IMR-90 (cell line): ENCODE measurements at regions not wholly inside any gene's neighbourhood (a gene's known extent, or its start where the extent isn't known, plus 50 kb on each side); places are given as distances from the start of the nearest gene placed in this dataset.

ENCODE experiments used
- ATAC-seq: fragments of 200-7000 bp; cut with Tn5 transposase; 2 replicates; pipeline ENCODE4 v1.9.1; 2020; ENCODE audit warnings: low read depth, mild to moderate bottlenecking, moderate library complexity
- BruUV-seq: library from RNA; stranded (reverse); fragments of 400-500 nt; replicated peaks from 2 replicates; lab custom pipeline; 2021; lab: Mats Ljungman, UMichigan
- CTCF ChIA-PET: fragments of 300-600 bp; formaldehyde crosslinking; extraction: SDS; loops from one replicate; lab custom pipeline; 2021; ENCODE audit warnings: antibody characterized with exemption; lab: Yijun Ruan, JAX
- POLR2A ChIA-PET: fragments of 300-600 bp; sonication (Branson Sonifier 250); formaldehyde crosslinking; loops from one replicate; lab custom pipeline; 2022; ENCODE audit warnings: antibody characterized with exemption; ENCODE audit not compliant: unreplicated experiment; lab: Charles Lee
- DNase-seq: peaks from one replicate; pipeline ENCODE4 v3.0.0; 2013
- H2AFZ ChIP-seq: replicated peaks from 2 replicates; pipeline ENCODE3; 2013; ENCODE audit warnings: low read length, mild to moderate bottlenecking; ENCODE audit not compliant: poor library complexity
- H2AK5ac ChIP-seq: 2 replicates; pipeline ENCODE4 v1.6.1; 2013; ENCODE audit warnings: low read depth, low read length, inconsistent platforms
- H2AK9ac ChIP-seq: replicated peaks from 2 replicates; pipeline ENCODE3; 2013; ENCODE audit warnings: mild to moderate bottlenecking, low read depth, low read length, moderate library complexity; ENCODE audit not compliant: poor library complexity
- H2BK120ac ChIP-seq: 2 replicates; pipeline ENCODE4 v1.6.1; 2013; ENCODE audit warnings: low read depth, low read length, inconsistent platforms
- H2BK15ac ChIP-seq: 3 replicates; pipeline ENCODE4 v1.6.1; 2013; ENCODE audit warnings: low read depth, low read length, inconsistent platforms
- H2BK20ac ChIP-seq: 2 replicates; pipeline ENCODE4 v1.6.1; 2013; ENCODE audit warnings: low read depth, mild to moderate bottlenecking, inconsistent platforms, low read length, moderate library complexity
- H2BK5ac ChIP-seq: 2 replicates; pipeline ENCODE4 v1.6.1; 2013; ENCODE audit warnings: mild to moderate bottlenecking, low read depth, low read length, inconsistent platforms; ENCODE audit not compliant: poor library complexity, severe bottlenecking
- H3K14ac ChIP-seq: replicated peaks from 2 replicates; pipeline ENCODE4 v1.6.1; 2013; ENCODE audit warnings: low read depth, low read length, inconsistent platforms
- H3K18ac ChIP-seq: 2 replicates; pipeline ENCODE4 v1.6.1; 2013; ENCODE audit warnings: low read depth, low read length, control low read depth
- H3K23ac ChIP-seq: 2 replicates; pipeline ENCODE4 v1.6.1; 2013; ENCODE audit warnings: low read depth, low read length, inconsistent platforms
- H3K27ac ChIP-seq: 2 replicates; pipeline ENCODE4 v1.5.1; 2013; ENCODE audit warnings: mild to moderate bottlenecking, control low read depth, low read length; ENCODE audit not compliant: insufficient read depth
- H3K27me3 ChIP-seq: 2 replicates; pipeline ENCODE4 v1.6.1; 2013; ENCODE audit warnings: low read length; ENCODE audit not compliant: control insufficient read depth, insufficient read depth
- H3K36me3 ChIP-seq: 2 replicates; pipeline ENCODE4 v1.6.1; 2013; ENCODE audit warnings: low read length, mixed read lengths; ENCODE audit not compliant: control insufficient read depth, insufficient read depth
- H3K4ac ChIP-seq: 2 replicates; pipeline ENCODE4 v1.6.1; 2013; ENCODE audit warnings: low read depth, low read length, inconsistent platforms
- H3K4me1 ChIP-seq: 2 replicates; pipeline ENCODE4 v1.6.1; 2013; ENCODE audit warnings: low read length, mixed read lengths; ENCODE audit not compliant: control insufficient read depth, insufficient read depth
- H3K4me2 ChIP-seq: 2 replicates; pipeline ENCODE4 v1.6.1; 2013; ENCODE audit warnings: low read depth, mild to moderate bottlenecking, control low read depth, low read length, moderate library complexity
- H3K4me3 ChIP-seq: 2 replicates; pipeline ENCODE4 v1.5.1; 2013; ENCODE audit warnings: low read depth, mild to moderate bottlenecking, control low read depth, low read length, moderate library complexity; ENCODE audit not compliant: insufficient read depth
- H3K56ac ChIP-seq: 2 replicates; pipeline ENCODE4 v1.6.1; 2013; ENCODE audit warnings: low read length, inconsistent platforms; ENCODE audit not compliant: insufficient read depth; ENCODE audit errors: extremely low read depth
- H3K79me1 ChIP-seq, 2 experiments: 2 replicates each; pipeline ENCODE4 v1.6.1; 2013; ENCODE audit warnings: low read length in 2 of 2, inconsistent platforms in 1 of 2, low read depth in 1 of 2
- H3K9ac ChIP-seq: 2 replicates; pipeline ENCODE4 v1.6.1; 2013; ENCODE audit warnings: low read depth, low read length, control low read depth
- H3K9me1 ChIP-seq: 2 replicates; pipeline ENCODE4 v1.6.1; 2013; ENCODE audit warnings: low read length, inconsistent platforms; ENCODE audit not compliant: insufficient read depth
- H3K9me3 ChIP-seq: 2 replicates; pipeline ENCODE4 v1.6.1; 2013; ENCODE audit warnings: low read length; ENCODE audit not compliant: control insufficient read depth, insufficient read depth
- H4K20me1 ChIP-seq: 2 replicates; pipeline ENCODE4 v1.6.1; 2013; ENCODE audit warnings: low read length, inconsistent platforms; ENCODE audit not compliant: insufficient read depth
- H4K5ac ChIP-seq: 2 replicates; pipeline ENCODE4 v1.6.1; 2013; ENCODE audit warnings: mild to moderate bottlenecking, low read depth, low read length, control low read depth
- H4K8ac ChIP-seq, 2 experiments: 2 replicates each; pipeline ENCODE4 v1.6.1; 2013; ENCODE audit warnings: low read depth in 2 of 2, low read length in 2 of 2, control low read depth in 1 of 2, inconsistent platforms in 1 of 2
- H4K91ac ChIP-seq: 2 replicates; pipeline ENCODE4 v1.6.1; 2013; ENCODE audit warnings: low read depth, low read length, inconsistent platforms; ENCODE audit not compliant: insufficient read depth
- FOS ChIP-seq: fragments of 150-350 bp; IDR thresholded peaks from 2 replicates; pipeline ENCODE4 v1.6.1; 2016; ENCODE audit warnings: low read depth, low read length
- MAFK ChIP-seq: IDR thresholded peaks from 2 replicates; pipeline ENCODE4 v1.6.1; 2012; ENCODE audit warnings: low read depth, low read length, improper control_type of control experiment
- MXI1 ChIP-seq: IDR thresholded peaks from 2 replicates; pipeline ENCODE4 v1.6.1; 2012; ENCODE audit warnings: low read depth, mild to moderate bottlenecking, low read length, moderate library complexity, borderline replicate concordance
- NFE2L2 ChIP-seq: fragments of 150-350 bp; IDR thresholded peaks from 2 replicates; pipeline ENCODE4 v1.6.1; 2016; ENCODE audit warnings: low read depth, mild to moderate bottlenecking, low read length
- RAD21 ChIP-seq: IDR thresholded peaks from 2 replicates; pipeline ENCODE4 v1.6.1; 2012; ENCODE audit warnings: low read length, improper control_type of control experiment
- WGBS, 2 experiments: methylation state at CpG; one replicate each; pipeline versions ENCODE4 v1.1.5 to v1.1.7; 2013; ENCODE audit warnings: missing lambda C conversion rate in 2 of 2; ENCODE audit not compliant: insufficient read length in 1 of 2; ENCODE audit errors: extremely low coverage in 2 of 2; 5-methylcytosine and 5-hydroxymethylcytosine counted together
- dilution Hi-C: fragments of 300-500 bp; cut with HindIII; formaldehyde crosslinking; loops from one replicate; pipeline ENCODE4 v1.14.3; 2018; ENCODE audit warnings: low sequenced_read_pairs; ENCODE audit not compliant: unreplicated experiment
- in situ Hi-C: fragments of 300-500 bp; cut with MboI; formaldehyde crosslinking; loops from 3 replicates; pipeline ENCODE4 v1.14.3; 2019; ENCODE audit warnings: low sequenced_read_pairs, inconsistent platforms, mixed read lengths
- intact Hi-C: fragments of 100-400 bp; cut with micrococcal nuclease; formaldehyde crosslinking; loops from 2 replicates; pipeline ENCODE4 v1.10.0; 2022

DNA sequence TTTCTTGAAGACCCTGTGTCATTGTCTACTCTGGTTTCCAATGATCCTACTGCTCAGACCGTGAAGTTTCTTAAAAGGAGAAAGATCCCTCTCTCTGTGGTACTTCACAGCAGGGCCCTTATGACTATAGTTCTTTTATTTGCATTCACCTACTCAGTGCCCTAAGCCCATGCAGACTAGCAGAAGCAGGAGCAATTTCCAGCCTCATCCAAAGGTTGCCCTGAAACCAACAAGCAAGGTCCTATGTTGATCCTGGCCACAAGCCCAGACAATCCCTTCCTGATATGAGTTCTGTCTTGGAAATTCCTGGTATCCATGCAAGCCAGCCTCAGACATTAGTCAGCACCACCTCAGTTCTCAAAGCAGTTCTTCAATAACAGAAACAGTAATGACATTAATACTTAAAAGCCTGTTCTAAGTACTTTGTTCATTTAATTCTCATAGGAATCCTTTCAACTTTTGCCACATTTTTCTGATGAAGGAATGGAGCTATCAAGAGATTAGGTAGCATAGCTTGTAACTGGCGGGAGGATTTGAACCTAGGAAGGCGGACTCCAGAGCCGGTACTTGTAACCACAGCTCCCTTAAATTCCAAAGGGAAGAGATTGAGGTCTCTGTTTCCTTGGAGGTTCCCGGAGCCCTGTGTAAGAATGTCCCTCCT lies 58.1 kb upstream of the ST8SIA6 start:
- Histone ChIP-seq H4K8ac (peak overlapping the region; percentile 25 to 80), H2BK120ac (peak overlapping the region; percentile 98), H2BK5ac (peak overlapping the region; percentile 96), H4K5ac (peak overlapping the region; percentile 74), H2BK15ac (peak overlapping the region; percentile 37; the same call in 1 of the 3 replicates), H4K20me1 (no peaks in the 10 kb centered on the region), H2AFZ (peak overlapping the region; percentile 28), H3K4ac (peak overlapping the region; percentile 93), H4K91ac (peak overlapping the region; percentile 94), H3K9me1 (peaks cover 13% of the 10 kb centered on the region), H3K4me3 (peak overlapping the region; percentile 17; the same call in 1 of the 2 replicates), H3K14ac (peak overlapping the region; percentile 75), H3K56ac (peak overlapping the region; percentile 95), H3K23ac (peak overlapping the region; percentile 77), H2AK9ac (no peak overlapping the region), H3K9ac (peak overlapping the region; percentile 49; the same call in 1 of the 2 replicates), H3K27me3 (no peaks in the 10 kb centered on the region), H3K4me1 (peaks cover 13% of the 10 kb centered on the region), H3K9me3 (no peaks in the 10 kb centered on the region), H3K36me3 (no peaks in the 10 kb centered on the region), H2BK20ac (peak overlapping the region; percentile 99), H3K4me2 (peak overlapping the region; percentile 81), H3K79me1 (peaks cover 0 to 6% of the 10 kb centered on the region in 2 experiments; a peak in 2 of 4 replicates), H3K27ac (peak overlapping the region; percentile 90), H3K18ac (peak overlapping the region; percentile 90), H2AK5ac (0 out of 2 replicates have a peak overlapping the region, but pooled peaks have one; percentile 38)
- intact Hi-C loops (no loop called here), in situ Hi-C loops (no loop called here), dilution Hi-C loops (no loop called here)
- CTCF ChIA-PET: no interaction called here
- no peak for TF ChIP-seq MXI1
- TF ChIP-seq FOS: peak; percentile 71; the same call in 1 of the 2 replicates
- TF ChIP-seq MAFK: no peak
- 0 out of 2 replicates have a peak, but pooled peaks have one; percentile 16 for TF ChIP-seq RAD21
- TF ChIP-seq NFE2L2: no peak
- WGBS, 2 experiments: no CpG with 5 or more reads among the region's 5 CpGs
- ATAC-seq (peak; percentile 93), DNase-seq (peak; percentile 98)
- BruUV-seq: no TSS peak
- POLR2A ChIA-PET: no interaction called here
